Loucy (cell line): ENCODE measurements at regions not wholly inside any gene's neighbourhood (a gene's known extent, or its start where the extent isn't known, plus 50 kb on each side); places are given as distances from the start of the nearest gene placed in this dataset.

Source experiments
- H2AFZ ChIP-seq: fragments of 200-600 bp; sonication (generic); 2 replicates; pipeline ENCODE4 v1.6.0; 2016; ENCODE audit warnings: antibody characterized with exemption, mild to moderate bottlenecking, low read length, moderate library complexity
- H3F3A ChIP-seq: fragments of 200-600 bp; 2 replicates; pipeline ENCODE4 v1.6.0; 2016; ENCODE audit warnings: antibody characterized with exemption, low read depth, mild to moderate bottlenecking
- H3K27me3 ChIP-seq: fragments of 200-600 bp; sonication (generic); 2 replicates; pipeline ENCODE4 v1.6.1; 2014; ENCODE audit warnings: low read length, mild to moderate bottlenecking; ENCODE audit not compliant: insufficient read depth, poor library complexity, severe bottlenecking
- H3K36me3 ChIP-seq: fragments of 200-600 bp; sonication (generic); 2 replicates; pipeline ENCODE4 v1.6.1; 2016; ENCODE audit warnings: low read length; ENCODE audit not compliant: insufficient read depth
- H3K4me1 ChIP-seq: fragments of 200-600 bp; sonication (generic); 2 replicates; pipeline ENCODE4 v1.5.1; 2014; ENCODE audit warnings: low read length, mild to moderate bottlenecking; ENCODE audit not compliant: insufficient read depth, poor library complexity, severe bottlenecking
- H3K4me2 ChIP-seq: fragments of 200-600 bp; sonication (generic); 2 replicates; pipeline ENCODE4 v1.6.0; 2014; ENCODE audit warnings: antibody characterized with exemption, low read length, low read depth, mild to moderate bottlenecking; ENCODE audit not compliant: poor library complexity, severe bottlenecking
- H3K4me3 ChIP-seq: fragments of 200-600 bp; sonication (generic); 2 replicates; pipeline ENCODE4 v1.5.1; 2014; ENCODE audit warnings: low read length, mild to moderate bottlenecking, mixed read lengths; ENCODE audit not compliant: poor library complexity, severe bottlenecking
- H3K79me2 ChIP-seq: fragments of 200-600 bp; sonication (generic); 2 replicates; pipeline ENCODE4 v1.6.1; 2014; ENCODE audit warnings: low read length; ENCODE audit not compliant: insufficient read depth
- H3K9ac ChIP-seq: fragments of 200-600 bp; sonication (generic); 2 replicates; pipeline ENCODE4 v1.6.0; 2014; ENCODE audit warnings: mild to moderate bottlenecking, low read depth, low read length, moderate library complexity; ENCODE audit not compliant: poor library complexity, severe bottlenecking
- H3K9me2 ChIP-seq: fragments of 200-600 bp; sonication (generic); replicated peaks from 2 replicates; pipeline ENCODE4 v1.6.1; 2016; ENCODE audit warnings: low read depth, low read length, mixed read lengths
- H3K9me3 ChIP-seq: fragments of 200-600 bp; sonication (generic); 2 replicates; pipeline ENCODE4 v1.6.1; 2014; ENCODE audit warnings: mild to moderate bottlenecking, antibody characterized with exemption, low read length, low read depth; ENCODE audit not compliant: insufficient read depth
- H4K20me1 ChIP-seq: fragments of 200-600 bp; sonication (generic); 2 replicates; pipeline ENCODE4 v1.6.0; 2014; ENCODE audit warnings: antibody characterized with exemption, low read length, mild to moderate bottlenecking; ENCODE audit not compliant: insufficient read depth, poor library complexity, severe bottlenecking
- CTCF ChIP-seq: fragments of 200-600 bp; sonication (generic); conservative IDR thresholded peaks from 2 replicates; pipeline ENCODE4 v1.5.1; 2014; ENCODE audit warnings: mild to moderate bottlenecking, antibody characterized with exemption, low read length
- EZH2phosphoT487 ChIP-seq: fragments of 200-600 bp; IDR thresholded peaks from 2 replicates; pipeline ENCODE4 v1.6.1; 2018; ENCODE audit warnings: antibody characterized with exemption, mild to moderate bottlenecking, moderate library complexity, borderline replicate concordance

DNA sequence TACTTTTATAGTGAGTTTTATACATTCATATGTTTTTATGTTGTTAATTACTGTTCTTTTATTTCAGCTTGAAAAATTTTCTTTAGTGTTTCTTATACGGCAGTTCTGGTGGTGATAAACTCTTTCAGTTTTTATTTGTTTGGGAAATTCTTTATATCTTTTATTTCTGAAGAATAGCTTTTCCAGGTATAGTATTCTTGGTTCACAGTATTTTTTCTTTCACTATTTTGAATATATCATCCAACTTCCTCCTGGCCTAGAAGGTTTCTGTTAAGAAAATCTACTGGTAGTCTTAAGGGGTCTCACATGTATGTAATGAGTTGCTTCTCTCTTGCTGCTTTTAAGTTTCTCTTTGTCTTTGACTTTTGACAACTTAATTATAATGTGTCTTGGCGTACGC lies 79.4 kb downstream of the NXNL2 start:
- Histone ChIP-seq H3K4me3 (no peak overlapping the region), H3F3A (no peaks in the 10 kb centered on the region), H3K4me1 (no peaks in the 10 kb centered on the region), H2AFZ (no peak overlapping the region), H3K79me2 (no peaks in the 10 kb centered on the region), H3K9ac (no peak overlapping the region), H3K4me2 (no peak overlapping the region), H3K9me2 (no peaks in the 10 kb centered on the region), H3K27me3 (no peaks in the 10 kb centered on the region), H4K20me1 (no peaks in the 10 kb centered on the region), H3K9me3 (0 out of 2 replicates have a peak, but pooled peaks cover 4% of the 10 kb centered on the region), H3K36me3 (no peaks in the 10 kb centered on the region)
- TF ChIP-seq CTCF (no peak), EZH2phosphoT487 (no peak)

DNA sequence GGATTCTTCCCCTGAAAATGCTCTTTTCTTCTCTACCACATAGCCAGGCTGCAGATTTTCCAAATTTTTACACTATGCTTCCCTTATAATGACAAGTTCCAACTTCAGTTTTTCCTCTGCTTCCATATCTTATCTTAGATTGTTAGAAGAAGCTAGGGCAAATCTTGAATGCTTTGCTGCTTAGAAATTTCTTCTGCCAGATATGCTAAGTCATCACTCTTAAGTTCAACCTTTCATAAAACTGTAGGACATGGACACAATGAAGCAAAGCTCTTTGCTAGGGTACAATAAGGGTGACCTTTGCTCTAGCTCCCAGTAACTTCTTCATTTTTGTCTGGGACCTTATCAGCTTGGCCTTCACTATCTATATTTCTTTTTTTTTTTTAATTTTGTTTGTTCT lies 88.7 kb downstream of the NXNL2 start:
- Histone ChIP-seq H3F3A (no peaks in the 10 kb centered on the region), H3K4me2 (no peak overlapping the region), H3K4me3 (no peak overlapping the region), H3K9me2 (no peaks in the 10 kb centered on the region), H4K20me1 (no peaks in the 10 kb centered on the region), H3K79me2 (no peaks in the 10 kb centered on the region), H3K9ac (no peak overlapping the region), H2AFZ (no peak overlapping the region), H3K36me3 (no peaks in the 10 kb centered on the region), H3K9me3 (no peaks in the 10 kb centered on the region; the same call in 1 of the 2 replicates), H3K4me1 (no peaks in the 10 kb centered on the region), H3K27me3 (no peaks in the 10 kb centered on the region)
- TF ChIP-seq EZH2phosphoT487 (no peak), CTCF (no peak)

DNA sequence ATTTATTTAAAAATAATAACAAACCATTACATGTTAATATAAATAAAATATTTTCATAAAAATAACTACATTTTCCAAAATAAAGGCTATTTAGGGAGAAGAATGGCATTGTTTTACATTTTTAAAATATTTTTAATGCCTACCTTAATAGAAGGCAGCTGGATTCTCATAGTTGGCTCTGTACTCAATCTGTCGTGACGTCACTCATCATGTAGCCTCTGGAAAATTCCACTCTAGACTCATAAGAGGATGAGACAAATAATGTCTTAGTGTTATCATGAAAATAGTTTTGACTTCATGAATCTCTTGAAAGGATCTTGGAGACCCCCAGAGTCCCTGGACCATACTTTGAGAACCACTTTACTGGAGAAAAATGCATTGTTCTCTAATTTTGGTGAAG lies 93.1 kb downstream of the NXNL2 start:
- Histone ChIP-seq H3K36me3 (no peaks in the 10 kb centered on the region), H3K9ac (no peak overlapping the region), H3K9me3 (no peaks in the 10 kb centered on the region; the same call in 1 of the 2 replicates), H3K4me3 (no peak overlapping the region), H3K27me3 (no peaks in the 10 kb centered on the region), H3F3A (no peaks in the 10 kb centered on the region), H3K4me1 (no peaks in the 10 kb centered on the region), H3K4me2 (no peak overlapping the region), H4K20me1 (no peaks in the 10 kb centered on the region), H3K79me2 (no peaks in the 10 kb centered on the region), H3K9me2 (no peaks in the 10 kb centered on the region), H2AFZ (no peak overlapping the region)
- TF ChIP-seq CTCF, result no peak
- no peak for TF ChIP-seq EZH2phosphoT487
